ENCODE measurements at regions not wholly inside any gene's neighbourhood (a gene's known extent, or its start where the extent isn't known, plus 50 kb on each side); places are given as distances from the start of the nearest gene placed in this dataset.
A peak's percentile ranks its signal among the peaks of the same experiment; 100 is the strongest.

DNA sequence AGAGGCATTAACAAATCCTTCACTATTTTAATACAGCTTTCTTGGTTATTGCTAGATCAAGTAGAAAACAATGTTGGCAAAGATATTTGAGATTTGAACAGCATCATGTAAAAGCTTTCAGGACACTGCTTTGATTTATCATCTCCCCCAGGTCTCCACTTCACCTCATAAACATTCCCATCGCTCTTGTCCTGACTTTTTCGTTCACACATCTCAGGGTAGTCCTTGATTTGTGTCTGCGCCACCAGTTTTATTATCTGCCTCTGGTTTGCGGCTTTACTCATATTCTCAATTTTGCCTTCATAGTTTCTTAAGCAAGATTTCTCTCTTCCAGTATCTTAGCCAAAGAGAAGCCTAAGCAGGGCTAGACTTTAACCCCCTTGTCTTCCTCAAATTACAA lies 63.5 kb upstream of the ROR1 start:
- H3K9me3 ChIP-seq (ENCODE audit: low read depth) = no peaks in the 10 kb centered on the region
- H2AFZ ChIP-seq (replicated peaks) = no peak overlapping the region
- Mint-ChIP-seq H3K4me3 (no peak overlapping the region), H3K27ac (no peak overlapping the region), H3K9me3 (no peaks in the 10 kb centered on the region), H3K27me3 (ENCODE audit: insufficient read depth, low read depth) (peaks cover 3% of the 10 kb centered on the region), H3K4me1 (peaks cover 8% of the 10 kb centered on the region), H3K36me3 (no peaks in the 10 kb centered on the region)
- TF ChIP-seq EZH2 (IDR thresholded peaks at IDR 0.05) (no peak), CTCF (IDR thresholded peaks at IDR 0.05) (no peak), EZH2phosphoT487 (IDR thresholded peaks at IDR 0.05) (no peak)
- DNase-seq (ENCODE audit: low spot score) = no peak
- peaks cover 4% of the 10 kb centered on the region for H3F3A ChIP-seq (ENCODE audit: low read depth)
- H4K20me1 ChIP-seq (ENCODE audit: low read depth) = no peaks in the 10 kb centered on the region
- peaks cover 13% of the 10 kb centered on the region for H3K4me1 ChIP-seq
- no peaks in the 10 kb centered on the region for H3K36me3 ChIP-seq
- no peak overlapping the region for H3K27ac ChIP-seq
- H3K4me3 ChIP-seq = no peak overlapping the region
- no peak overlapping the region for H3K4me2 ChIP-seq
- no peaks in the 10 kb centered on the region for H3K79me2 ChIP-seq (ENCODE audit: low read depth)
- no peaks in the 10 kb centered on the region for H3K27me3 ChIP-seq
- no peak overlapping the region for H3K9ac ChIP-seq

DNA sequence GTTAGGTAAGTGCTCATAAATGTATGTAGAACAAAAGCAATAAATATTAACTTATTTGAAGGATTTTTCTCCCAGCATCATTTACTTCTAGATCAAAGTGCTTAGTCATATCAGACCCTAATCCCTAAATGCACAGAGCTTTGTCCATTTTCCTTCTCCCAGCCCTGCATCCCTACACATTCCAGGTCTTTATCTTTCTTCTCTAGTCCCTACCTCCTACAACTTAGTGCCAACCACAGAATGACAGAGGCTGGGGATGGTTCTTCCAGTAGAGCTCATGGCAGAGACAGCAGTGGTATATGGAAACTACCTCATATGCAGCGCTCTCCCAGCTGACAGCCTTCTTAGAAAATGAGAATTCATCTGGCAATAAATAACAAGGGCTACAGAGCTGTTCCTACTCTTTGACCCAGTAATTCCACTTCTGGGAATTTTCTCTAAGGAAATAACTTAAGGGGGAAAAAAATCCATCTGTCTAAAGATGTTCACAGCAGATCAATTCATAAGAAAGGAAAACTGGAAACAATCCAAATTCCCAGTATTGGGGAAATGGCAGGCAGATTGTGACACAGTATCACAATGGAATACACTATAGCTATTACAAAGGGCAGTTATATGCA lies 62.9 kb upstream of the ROR1 start:
- no peaks in the 10 kb centered on the region for H3K79me2 ChIP-seq (ENCODE audit: low read depth)
- no peak overlapping the region for H3K4me2 ChIP-seq
- H3K27me3 Mint-ChIP-seq (ENCODE audit: insufficient read depth, low read depth) = peaks cover 3% of the 10 kb centered on the region
- no peak overlapping the region for H2AFZ ChIP-seq (replicated peaks)
- peaks cover 4% of the 10 kb centered on the region for H3F3A ChIP-seq (ENCODE audit: low read depth)
- no peak overlapping the region for H3K27ac ChIP-seq
- H4K20me1 ChIP-seq (ENCODE audit: low read depth) = no peaks in the 10 kb centered on the region
- no peaks in the 10 kb centered on the region for H3K9me3 ChIP-seq (ENCODE audit: low read depth)
- no peak for TF ChIP-seq CTCF (IDR thresholded peaks at IDR 0.05)
- no peak for TF ChIP-seq EZH2 (IDR thresholded peaks at IDR 0.05)
- H3K4me3 Mint-ChIP-seq = no peak overlapping the region
- peaks cover 8% of the 10 kb centered on the region for H3K4me1 Mint-ChIP-seq
- H3K4me1 ChIP-seq = peaks cover 13% of the 10 kb centered on the region
- H3K9ac ChIP-seq = no peak overlapping the region
- no peaks in the 10 kb centered on the region for H3K36me3 ChIP-seq
- no peak for DNase-seq (ENCODE audit: low spot score)
- H3K27ac Mint-ChIP-seq = no peak overlapping the region
- H3K4me3 ChIP-seq = no peak overlapping the region
- no peaks in the 10 kb centered on the region for H3K9me3 Mint-ChIP-seq
- H3K27me3 ChIP-seq = no peaks in the 10 kb centered on the region
- H3K36me3 Mint-ChIP-seq = no peaks in the 10 kb centered on the region

DNA sequence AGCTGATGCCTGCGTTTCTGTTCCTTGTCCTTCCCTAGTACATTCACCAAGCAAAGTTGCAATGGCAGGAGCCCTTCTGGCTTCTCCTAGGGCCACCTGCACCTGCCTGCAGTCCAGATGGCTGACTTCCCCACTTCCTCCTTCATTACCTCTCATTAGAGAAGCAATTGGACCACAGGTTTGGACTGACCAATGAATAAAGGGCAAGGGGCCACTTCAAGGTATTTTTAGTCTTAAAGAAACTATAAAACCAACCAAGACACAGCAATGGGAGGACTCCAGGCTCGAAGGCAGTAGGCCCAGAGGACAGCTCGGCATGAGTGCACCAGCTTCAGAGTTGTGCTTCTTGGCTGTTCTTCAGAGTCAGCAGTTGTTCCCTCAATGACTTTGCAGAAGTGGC lies 60.8 kb upstream of the ROR1 start:
- Histone ChIP-seq H3K27me3 (no peaks in the 10 kb centered on the region), H4K20me1 (ENCODE audit: low read depth) (no peaks in the 10 kb centered on the region), H3F3A (ENCODE audit: low read depth) (peaks cover 4% of the 10 kb centered on the region), H3K27ac (no peak overlapping the region), H3K9me3 (ENCODE audit: low read depth) (no peaks in the 10 kb centered on the region), H3K79me2 (ENCODE audit: low read depth) (no peaks in the 10 kb centered on the region), H3K4me3 (no peak overlapping the region), H3K9ac (no peak overlapping the region), H3K4me1 (peaks cover 17% of the 10 kb centered on the region), H3K36me3 (no peaks in the 10 kb centered on the region), H2AFZ (replicated peaks) (no peak overlapping the region), H3K4me2 (no peak overlapping the region)
- H3K9me3 Mint-ChIP-seq = no peaks in the 10 kb centered on the region
- no peak overlapping the region for H3K4me3 Mint-ChIP-seq
- no peaks in the 10 kb centered on the region for H3K36me3 Mint-ChIP-seq
- TF ChIP-seq EZH2 (IDR thresholded peaks at IDR 0.05) (no peak), EZH2phosphoT487 (IDR thresholded peaks at IDR 0.05) (no peak), CTCF (IDR thresholded peaks at IDR 0.05) (no peak)
- H3K27ac Mint-ChIP-seq = peak overlapping the region; percentile 48
- no peak for DNase-seq (ENCODE audit: low spot score)
- peaks cover 11% of the 10 kb centered on the region for H3K4me1 Mint-ChIP-seq
- H3K27me3 Mint-ChIP-seq (ENCODE audit: insufficient read depth, low read depth) = peaks cover 3% of the 10 kb centered on the region
